Gastroesophageal sphincter (tissue), 3 donors: ENCODE measurements at regions not wholly inside any gene's neighbourhood (a gene's known extent, or its start where the extent isn't known, plus 50 kb on each side); places are given as distances from the start of the nearest gene placed in this dataset.

Experiments used
- POLR2AphosphoS5 ChIP-seq: sonication (generic); formaldehyde crosslinking; IDR thresholded peaks from one replicate; pipeline ENCODE4 v1.6.1; 2017; ENCODE audit warnings: antibody characterized with exemption
- TF ChIP-seq, protein P1 (sequence below), 4 experiments: fragments of 200-600 bp in 2 of 4; fragments of 450-650 bp in 2 of 4; sonication (generic) in 1 of 4; IDR thresholded peaks; one replicate each; pipeline ENCODE4 v1.5.1; 2017 to 2019; ENCODE audit warnings: antibody characterized with exemption in 4 of 4, mild to moderate bottlenecking in 2 of 4, moderate library complexity in 2 of 4

DNA sequence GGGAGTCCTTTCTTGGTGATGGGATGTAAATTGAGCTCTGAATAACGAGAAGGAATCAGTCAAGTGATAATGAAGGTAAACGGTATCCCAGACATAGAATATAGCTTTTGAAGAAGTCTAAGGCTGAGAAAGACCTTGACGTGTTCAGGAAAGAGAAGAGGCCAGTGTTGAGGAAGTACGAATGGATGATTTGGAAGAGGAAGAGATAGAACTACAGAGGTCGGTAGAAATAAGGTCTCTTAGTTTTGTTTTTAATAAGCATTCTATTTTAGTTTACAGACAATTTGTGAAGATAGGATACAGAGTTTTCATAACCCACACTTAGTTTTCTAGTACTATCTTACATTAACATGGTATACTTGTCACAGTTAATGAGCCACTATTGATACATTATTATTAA is 1598.1 kb downstream of the FAM181B start:
- TF ChIP-seq POLR2AphosphoS5 = no peak
- TF ChIP-seq, protein P1, sequence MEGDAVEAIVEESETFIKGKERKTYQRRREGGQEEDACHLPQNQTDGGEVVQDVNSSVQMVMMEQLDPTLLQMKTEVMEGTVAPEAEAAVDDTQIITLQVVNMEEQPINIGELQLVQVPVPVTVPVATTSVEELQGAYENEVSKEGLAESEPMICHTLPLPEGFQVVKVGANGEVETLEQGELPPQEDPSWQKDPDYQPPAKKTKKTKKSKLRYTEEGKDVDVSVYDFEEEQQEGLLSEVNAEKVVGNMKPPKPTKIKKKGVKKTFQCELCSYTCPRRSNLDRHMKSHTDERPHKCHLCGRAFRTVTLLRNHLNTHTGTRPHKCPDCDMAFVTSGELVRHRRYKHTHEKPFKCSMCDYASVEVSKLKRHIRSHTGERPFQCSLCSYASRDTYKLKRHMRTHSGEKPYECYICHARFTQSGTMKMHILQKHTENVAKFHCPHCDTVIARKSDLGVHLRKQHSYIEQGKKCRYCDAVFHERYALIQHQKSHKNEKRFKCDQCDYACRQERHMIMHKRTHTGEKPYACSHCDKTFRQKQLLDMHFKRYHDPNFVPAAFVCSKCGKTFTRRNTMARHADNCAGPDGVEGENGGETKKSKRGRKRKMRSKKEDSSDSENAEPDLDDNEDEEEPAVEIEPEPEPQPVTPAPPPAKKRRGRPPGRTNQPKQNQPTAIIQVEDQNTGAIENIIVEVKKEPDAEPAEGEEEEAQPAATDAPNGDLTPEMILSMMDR (IDR thresholded peaks at IDR 0.05) = no peak
